Keratinocyte (primary cell): ENCODE measurements at regions not wholly inside any gene's neighbourhood (a gene's known extent, or its start where the extent isn't known, plus 50 kb on each side); places are given as distances from the start of the nearest gene placed in this dataset.

Experiments
- DNase-seq: peaks from one replicate; pipeline ENCODE4 v3.0.0-alpha.2; 2011; ENCODE audit warnings: low read depth, missing footprints, low spot score
- FAIRE-seq: peaks from 2 replicates; lab custom pipeline; 2011; peaks lifted over from hg19 to GRCh38; lab: Jason Lieb, UNC
- H2AFZ ChIP-seq: 2 replicates; pipeline ENCODE4 v1.6.0; 2012; ENCODE audit warnings: low read length, control low read depth, inconsistent platforms; ENCODE audit not compliant: control insufficient read depth
- H3K27ac ChIP-seq: 2 replicates; pipeline ENCODE4 v1.5.1; 2011; ENCODE audit warnings: low read length; ENCODE audit not compliant: control insufficient read depth, insufficient read depth
- H3K27me3 ChIP-seq: 3 replicates; pipeline ENCODE4 v1.6.0; 2011; ENCODE audit warnings: low read length; ENCODE audit not compliant: control insufficient read depth, insufficient read depth; ENCODE audit errors: extremely low read depth
- H3K36me3 ChIP-seq, 2 experiments: 2 replicates in 1 of 2; 3 replicates in 1 of 2; pipeline ENCODE4 v1.5.1; 2011; ENCODE audit warnings: low read length in 2 of 2, mild to moderate bottlenecking in 1 of 2; ENCODE audit not compliant: control insufficient read depth in 2 of 2, insufficient read depth in 2 of 2; ENCODE audit errors: extremely low read depth in 1 of 2
- H3K4me1 ChIP-seq: 3 replicates; pipeline ENCODE4 v1.5.1; 2011; ENCODE audit warnings: low read length; ENCODE audit not compliant: control insufficient read depth, insufficient read depth; ENCODE audit errors: extremely low read depth
- H3K4me2 ChIP-seq: 3 replicates; pipeline ENCODE4 v1.6.0; 2011; ENCODE audit warnings: low read depth, low read length; ENCODE audit not compliant: control insufficient read depth, insufficient read depth; ENCODE audit errors: extremely low read depth
- H3K4me3 ChIP-seq, 3 experiments: fragments of 200-600 bp in 1 of 3; sonication (generic) in 1 of 3; 2 replicates in 2 of 3; 3 replicates in 1 of 3; pipeline ENCODE4 v1.5.1; 2011 to 2016; ENCODE audit warnings: low read length in 3 of 3, mild to moderate bottlenecking in 3 of 3, control low read depth in 2 of 3, inconsistent platforms in 1 of 3, low read depth in 1 of 3, mixed read lengths in 1 of 3, mixed run types in 1 of 3, moderate library complexity in 1 of 3; ENCODE audit not compliant: control insufficient read depth in 2 of 3, insufficient read depth in 2 of 3; ENCODE audit errors: extremely low read depth in 1 of 3
- H3K79me2 ChIP-seq: 2 replicates; pipeline ENCODE4 v1.6.0; 2012; ENCODE audit warnings: low read length; ENCODE audit not compliant: control insufficient read depth, insufficient read depth
- H3K9ac ChIP-seq: 3 replicates; pipeline ENCODE4 v1.6.0; 2011; ENCODE audit warnings: low read length; ENCODE audit not compliant: control insufficient read depth, insufficient read depth; ENCODE audit errors: extremely low read depth
- H3K9me1 ChIP-seq: 3 replicates; pipeline ENCODE4 v1.6.0; 2011; ENCODE audit warnings: low read length; ENCODE audit not compliant: control insufficient read depth, insufficient read depth; ENCODE audit errors: extremely low read depth
- H3K9me3 ChIP-seq: 2 replicates; pipeline ENCODE4 v1.5.1; 2012; ENCODE audit warnings: low read depth, low read length; ENCODE audit not compliant: control insufficient read depth
- H4K20me1 ChIP-seq: 3 replicates; pipeline ENCODE4 v1.6.0; 2011; ENCODE audit warnings: low read length; ENCODE audit not compliant: control insufficient read depth, insufficient read depth; ENCODE audit errors: extremely low read depth
- EZH2 ChIP-seq: IDR thresholded peaks from one replicate; pipeline ENCODE4 v1.6.1; 2012; ENCODE audit warnings: inconsistent platforms, mild to moderate bottlenecking, low read length, moderate library complexity
- dilution Hi-C: fragments of 300-500 bp; cut with MboI; formaldehyde crosslinking; loops from one replicate; pipeline ENCODE4 v1.7.0; 2020; ENCODE audit warnings: low sequenced_read_pairs; ENCODE audit not compliant: extremely low pct_ligation_motif_present
- TF ChIP-seq, protein P1 (sequence below), 3 experiments: IDR thresholded peaks in 1 of 3; conservative IDR thresholded peaks in 1 of 3; optimal IDR thresholded peaks in 1 of 3; 2 replicates in 2 of 3; 3 replicates in 1 of 3; pipeline versions ENCODE3 to v1.5.1; 2011; ENCODE audit warnings: low read length in 3 of 3, mild to moderate bottlenecking in 3 of 3, moderate library complexity in 2 of 3, control low read depth in 1 of 3, inconsistent platforms in 1 of 3; ENCODE audit not compliant: insufficient read depth in 2 of 3; ENCODE audit errors: extremely low read depth in 1 of 3

DNA sequence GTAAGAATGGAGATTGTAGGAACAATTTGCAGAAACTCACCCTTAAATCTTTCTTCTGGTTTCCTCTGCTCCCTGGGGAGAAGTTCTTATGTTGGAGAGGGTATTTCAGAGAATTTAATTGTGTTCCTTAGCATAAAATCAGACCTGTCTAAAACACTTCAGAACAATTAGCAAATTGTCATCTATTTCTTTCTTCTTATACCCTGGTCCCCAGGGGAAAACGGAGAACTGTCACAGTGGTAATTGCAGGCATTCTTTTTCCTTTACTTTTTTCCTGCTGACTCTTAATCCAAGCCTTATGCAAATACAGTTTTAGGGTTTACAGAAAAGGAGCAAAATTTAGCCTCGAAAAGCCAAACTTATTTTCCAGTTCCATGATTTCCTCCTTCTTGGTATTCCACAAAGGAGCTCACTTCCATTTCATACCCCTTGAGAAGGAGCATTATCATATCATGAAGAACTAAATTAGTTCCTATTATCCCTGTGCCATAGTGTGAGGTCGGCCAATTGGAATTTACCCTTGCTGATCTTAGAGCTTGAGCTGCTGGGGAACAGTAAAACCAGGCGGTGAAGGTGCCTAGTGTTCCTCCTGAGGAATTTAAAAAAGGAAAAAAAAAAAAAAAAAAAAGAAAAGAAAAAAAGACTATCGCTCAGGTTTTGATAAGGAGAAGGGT, 173.8 kb downstream of the IL15 start:
- no peak for FAIRE-seq
- Histone ChIP-seq H3K9ac (no peak overlapping the region), H3K9me3 (no peaks in the 10 kb centered on the region), H3K27ac (no peak overlapping the region), H3K4me2 (no peak overlapping the region), H4K20me1 (no peaks in the 10 kb centered on the region), H2AFZ (no peak overlapping the region), H3K79me2 (no peaks in the 10 kb centered on the region), H3K36me3 (no peaks in the 10 kb centered on the region), H3K4me1 (no peaks in the 10 kb centered on the region), H3K9me1 (no peaks in the 10 kb centered on the region), H3K27me3 (no peaks in the 10 kb centered on the region), H3K4me3 (no peak overlapping the region)
- no peak for TF ChIP-seq EZH2
- TF ChIP-seq, protein P1, sequence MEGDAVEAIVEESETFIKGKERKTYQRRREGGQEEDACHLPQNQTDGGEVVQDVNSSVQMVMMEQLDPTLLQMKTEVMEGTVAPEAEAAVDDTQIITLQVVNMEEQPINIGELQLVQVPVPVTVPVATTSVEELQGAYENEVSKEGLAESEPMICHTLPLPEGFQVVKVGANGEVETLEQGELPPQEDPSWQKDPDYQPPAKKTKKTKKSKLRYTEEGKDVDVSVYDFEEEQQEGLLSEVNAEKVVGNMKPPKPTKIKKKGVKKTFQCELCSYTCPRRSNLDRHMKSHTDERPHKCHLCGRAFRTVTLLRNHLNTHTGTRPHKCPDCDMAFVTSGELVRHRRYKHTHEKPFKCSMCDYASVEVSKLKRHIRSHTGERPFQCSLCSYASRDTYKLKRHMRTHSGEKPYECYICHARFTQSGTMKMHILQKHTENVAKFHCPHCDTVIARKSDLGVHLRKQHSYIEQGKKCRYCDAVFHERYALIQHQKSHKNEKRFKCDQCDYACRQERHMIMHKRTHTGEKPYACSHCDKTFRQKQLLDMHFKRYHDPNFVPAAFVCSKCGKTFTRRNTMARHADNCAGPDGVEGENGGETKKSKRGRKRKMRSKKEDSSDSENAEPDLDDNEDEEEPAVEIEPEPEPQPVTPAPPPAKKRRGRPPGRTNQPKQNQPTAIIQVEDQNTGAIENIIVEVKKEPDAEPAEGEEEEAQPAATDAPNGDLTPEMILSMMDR (optimal IDR thresholded peaks at IDR 0.05 in 1 of 3, IDR thresholded peaks at IDR 0.05 in 1 of 3, conservative IDR thresholded peaks at IDR 0.05 in 1 of 3; ENCODE audit: extremely low read depth in 1 of 3, insufficient read depth in 2 of 3, low read length in 3 of 3), result no peak
- dilution Hi-C loops, result no loop called here
- DNase-seq, result no peak

DNA sequence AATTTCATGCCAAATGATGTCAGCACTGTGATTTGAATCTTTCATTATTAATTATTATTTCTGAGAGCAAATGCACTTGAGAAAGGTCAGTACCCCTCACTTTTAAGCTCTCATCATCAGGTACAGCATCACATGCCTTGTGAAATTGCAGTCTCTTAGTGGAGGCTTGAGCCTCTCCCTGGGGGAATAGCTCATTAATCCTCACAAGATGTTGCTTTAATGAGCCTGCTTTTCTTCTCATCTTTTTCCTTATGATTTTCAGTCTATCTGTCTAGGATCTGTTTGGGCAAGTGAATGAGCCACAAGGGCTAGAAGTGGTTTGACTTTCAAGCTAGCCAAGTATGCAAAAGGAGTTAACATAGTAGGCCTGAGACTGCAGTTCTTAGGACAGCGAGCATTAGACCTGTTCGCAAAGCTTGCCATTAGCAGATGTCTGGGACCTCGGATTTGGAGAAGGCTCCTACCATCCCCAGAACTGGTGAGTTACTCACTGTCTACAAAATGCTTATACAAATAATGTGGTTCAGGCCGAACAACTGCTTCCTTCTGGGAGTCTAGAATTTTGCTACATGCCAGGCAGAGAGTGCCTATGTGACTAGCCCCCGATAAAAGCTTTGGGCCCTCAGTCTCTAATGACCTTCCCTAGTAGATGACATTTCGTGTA, 174.5 kb downstream of the IL15 start:
- Histone ChIP-seq H3K4me3 (no peak overlapping the region), H2AFZ (no peak overlapping the region), H3K27ac (no peak overlapping the region), H4K20me1 (no peaks in the 10 kb centered on the region), H3K79me2 (no peaks in the 10 kb centered on the region), H3K9me3 (no peaks in the 10 kb centered on the region), H3K4me1 (no peaks in the 10 kb centered on the region), H3K9me1 (no peaks in the 10 kb centered on the region), H3K9ac (no peak overlapping the region), H3K36me3 (no peaks in the 10 kb centered on the region), H3K4me2 (no peak overlapping the region), H3K27me3 (no peaks in the 10 kb centered on the region)
- dilution Hi-C loops, result no loop called here
- FAIRE-seq (no peak), DNase-seq (no peak)
- no peak for TF ChIP-seq EZH2
- TF ChIP-seq, protein P1 (optimal IDR thresholded peaks at IDR 0.05 in 1 of 3, IDR thresholded peaks at IDR 0.05 in 1 of 3, conservative IDR thresholded peaks at IDR 0.05 in 1 of 3; ENCODE audit: extremely low read depth in 1 of 3, insufficient read depth in 2 of 3, low read length in 3 of 3), result no peak
